ENCODE measurements at regions not wholly inside any gene's neighbourhood (a gene's known extent, or its start where the extent isn't known, plus 50 kb on each side); places are given as distances from the start of the nearest gene placed in this dataset.

- Histone ChIP-seq H3K79me2 (ENCODE audit: insufficient read depth, low read length) (no peaks in the 10 kb centered on the region), H2AFZ (ENCODE audit: low read length) (no peak overlapping the region), H3K4me3 (replicated peaks in 1 of 3; ENCODE audit: insufficient read depth in 1 of 3, low read depth in 2 of 3, low read length in 3 of 3) (no peak overlapping the region), H3K27me3 (ENCODE audit: control insufficient read depth in 1 of 2, insufficient read depth in 2 of 2, low read length in 2 of 2) (no peaks in the 10 kb centered on the region), H3K4me1 (ENCODE audit: insufficient read depth, low read length) (no peaks in the 10 kb centered on the region), H3K36me3 (replicated peaks in 1 of 2; ENCODE audit: control insufficient read depth in 1 of 2, insufficient read depth in 2 of 2, low read length in 2 of 2) (no peaks in the 10 kb centered on the region), H3K27ac (ENCODE audit: extremely low read length, insufficient read depth, low read length) (no peak overlapping the region), H3K9ac (ENCODE audit: insufficient read depth, low read depth, low read length) (no peak overlapping the region), H3K4me2 (ENCODE audit: low read depth, low read length) (no peak overlapping the region), H3K9me3 (ENCODE audit: low read length) (peaks cover 17% of the 10 kb centered on the region; the same call in 1 of the 2 replicates), H4K20me1 (ENCODE audit: insufficient read depth, low read length) (no peaks in the 10 kb centered on the region)
- TF ChIP-seq, protein P1, sequence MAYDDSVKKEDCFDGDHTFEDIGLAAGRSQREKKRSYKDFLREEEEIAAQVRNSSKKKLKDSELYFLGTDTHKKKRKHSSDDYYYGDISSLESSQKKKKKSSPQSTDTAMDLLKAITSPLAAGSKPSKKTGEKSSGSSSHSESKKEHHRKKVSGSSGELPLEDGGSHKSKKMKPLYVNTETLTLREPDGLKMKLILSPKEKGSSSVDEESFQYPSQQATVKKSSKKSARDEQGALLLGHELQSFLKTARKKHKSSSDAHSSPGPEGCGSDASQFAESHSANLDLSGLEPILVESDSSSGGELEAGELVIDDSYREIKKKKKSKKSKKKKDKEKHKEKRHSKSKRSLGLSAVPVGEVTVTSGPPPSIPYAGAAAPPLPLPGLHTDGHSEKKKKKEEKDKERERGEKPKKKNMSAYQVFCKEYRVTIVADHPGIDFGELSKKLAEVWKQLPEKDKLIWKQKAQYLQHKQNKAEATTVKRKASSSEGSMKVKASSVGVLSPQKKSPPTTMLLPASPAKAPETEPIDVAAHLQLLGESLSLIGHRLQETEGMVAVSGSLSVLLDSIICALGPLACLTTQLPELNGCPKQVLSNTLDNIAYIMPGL (CRISPR knock-in tag; IDR thresholded peaks at IDR 0.05; ENCODE audit: borderline replicate concordance in 1 of 2, low read depth in 1 of 2), result no peak
- TF ChIP-seq ASH2L (IDR thresholded peaks at IDR 0.05; ENCODE audit: insufficient read length, low read depth, low read length) (no peak), ZNF644 (CRISPR knock-in tag; IDR thresholded peaks at IDR 0.05; ENCODE audit: low read depth) (no peak), ZNF121 (CRISPR knock-in tag; IDR thresholded peaks at IDR 0.05) (no peak), NFKBIZ (CRISPR knock-in tag; IDR thresholded peaks at IDR 0.05) (no peak), MXI1 (IDR thresholded peaks at IDR 0.05; ENCODE audit: borderline replicate concordance, low read depth, low read length) (no peak), NCOA1 (CRISPR knock-in tag; IDR thresholded peaks at IDR 0.05) (no peak), ZNF326 (CRISPR knock-in tag; IDR thresholded peaks at IDR 0.05; ENCODE audit: borderline replicate concordance) (no peak), ISX (CRISPR knock-in tag; conservative IDR thresholded peaks at IDR 0.05) (no peak)
- TF ChIP-seq, protein P2, sequence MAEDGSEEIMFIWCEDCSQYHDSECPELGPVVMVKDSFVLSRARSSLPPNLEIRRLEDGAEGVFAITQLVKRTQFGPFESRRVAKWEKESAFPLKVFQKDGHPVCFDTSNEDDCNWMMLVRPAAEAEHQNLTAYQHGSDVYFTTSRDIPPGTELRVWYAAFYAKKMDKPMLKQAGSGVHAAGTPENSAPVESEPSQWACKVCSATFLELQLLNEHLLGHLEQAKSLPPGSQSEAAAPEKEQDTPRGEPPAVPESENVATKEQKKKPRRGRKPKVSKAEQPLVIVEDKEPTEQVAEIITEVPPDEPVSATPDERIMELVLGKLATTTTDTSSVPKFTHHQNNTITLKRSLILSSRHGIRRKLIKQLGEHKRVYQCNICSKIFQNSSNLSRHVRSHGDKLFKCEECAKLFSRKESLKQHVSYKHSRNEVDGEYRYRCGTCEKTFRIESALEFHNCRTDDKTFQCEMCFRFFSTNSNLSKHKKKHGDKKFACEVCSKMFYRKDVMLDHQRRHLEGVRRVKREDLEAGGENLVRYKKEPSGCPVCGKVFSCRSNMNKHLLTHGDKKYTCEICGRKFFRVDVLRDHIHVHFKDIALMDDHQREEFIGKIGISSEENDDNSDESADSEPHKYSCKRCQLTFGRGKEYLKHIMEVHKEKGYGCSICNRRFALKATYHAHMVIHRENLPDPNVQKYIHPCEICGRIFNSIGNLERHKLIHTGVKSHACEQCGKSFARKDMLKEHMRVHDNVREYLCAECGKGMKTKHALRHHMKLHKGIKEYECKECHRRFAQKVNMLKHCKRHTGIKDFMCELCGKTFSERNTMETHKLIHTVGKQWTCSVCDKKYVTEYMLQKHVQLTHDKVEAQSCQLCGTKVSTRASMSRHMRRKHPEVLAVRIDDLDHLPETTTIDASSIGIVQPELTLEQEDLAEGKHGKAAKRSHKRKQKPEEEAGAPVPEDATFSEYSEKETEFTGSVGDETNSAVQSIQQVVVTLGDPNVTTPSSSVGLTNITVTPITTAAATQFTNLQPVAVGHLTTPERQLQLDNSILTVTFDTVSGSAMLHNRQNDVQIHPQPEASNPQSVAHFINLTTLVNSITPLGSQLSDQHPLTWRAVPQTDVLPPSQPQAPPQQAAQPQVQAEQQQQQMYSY (CRISPR knock-in tag; IDR thresholded peaks at IDR 0.05), result no peak
- intact Hi-C loops (cut with micrococcal nuclease; ENCODE audit: unreplicated experiment) (no loop called here), in situ Hi-C loops (cut with HindIII; ENCODE audit: extremely low pct_ligation_motif_present, low pct_unique_long_range_greater_than_20kb) (no loop called here)
- ChIA-PET POLR2A (no interaction called here), CTCF (ENCODE audit: low intra/inter-chr PET ratio, low total read pairs) (no interaction called here)
- no peak for DNase-seq (ENCODE audit: low spot score)
- no peak for ATAC-seq
- no TSS peak for BruUV-seq (replicated peaks)
- FAIRE-seq, result no peak
- 10% methylated on average over 4 of the region's 5 CpGs for WGBS (ENCODE audit: low lambda C conversion rate)
Observed at GRCh38 chr17:22503322-22503899, 811.1 kb downstream of the KCNJ18 start.
